ENCODE measurements at regions not wholly inside any gene's neighbourhood (a gene's known extent, or its start where the extent isn't known, plus 50 kb on each side); places are given as distances from the start of the nearest gene placed in this dataset.
"Not testable (repeated sequence)": the region's sequence is repeated elsewhere in the genome, so short reads cannot be mapped to it uniquely, and the experiment has no call there.

GRCh38 chr4:75325318-75325979 is 188.8 kb downstream of the RCHY1 start:
- Mint-ChIP-seq H3K4me3 (ENCODE audit: unreplicated experiment) (no peak overlapping the region), H3K27me3 (ENCODE audit: unreplicated experiment) (peaks cover 4% of the 10 kb centered on the region), H3K27ac (ENCODE audit: unreplicated experiment) (no peak overlapping the region), H3K9me3 (ENCODE audit: unreplicated experiment) (no peaks in the 10 kb centered on the region), H3K36me3 (ENCODE audit: low read depth, unreplicated experiment) (no peaks in the 10 kb centered on the region), H3K4me1 (ENCODE audit: unreplicated experiment) (peaks cover 10% of the 10 kb centered on the region)
- TF ChIP-seq CTCF (IDR thresholded peaks at IDR 0.05; ENCODE audit: unreplicated experiment) = no peak
- DNase-seq (ENCODE audit: low spot score) = no peak

GRCh38 chr4:75321484-75321883 is 192.7 kb downstream of the RCHY1 start:
- H3K4me3 Mint-ChIP-seq (ENCODE audit: unreplicated experiment) = no peak overlapping the region
- H3K4me1 Mint-ChIP-seq (ENCODE audit: unreplicated experiment) = no peaks in the 10 kb centered on the region
- no peak for TF ChIP-seq CTCF (IDR thresholded peaks at IDR 0.05; ENCODE audit: unreplicated experiment)
- H3K9me3 Mint-ChIP-seq (ENCODE audit: unreplicated experiment) = no peaks in the 10 kb centered on the region
- peaks cover 2% of the 10 kb centered on the region for H3K27me3 Mint-ChIP-seq (ENCODE audit: unreplicated experiment)
- DNase-seq (ENCODE audit: low spot score) = no peak
- H3K36me3 Mint-ChIP-seq (ENCODE audit: low read depth, unreplicated experiment) = no peaks in the 10 kb centered on the region
- no peak overlapping the region for H3K27ac Mint-ChIP-seq (ENCODE audit: unreplicated experiment)

GRCh38 chr4:75317641-75318040 is 196.6 kb downstream of the RCHY1 start:
- H3K27ac Mint-ChIP-seq (ENCODE audit: unreplicated experiment); H3K36me3 Mint-ChIP-seq (ENCODE audit: low read depth, unreplicated experiment); H3K4me3 Mint-ChIP-seq (ENCODE audit: unreplicated experiment); H3K9me3 Mint-ChIP-seq (ENCODE audit: unreplicated experiment); H3K27me3 Mint-ChIP-seq (ENCODE audit: unreplicated experiment); DNase-seq (ENCODE audit: low spot score); H3K4me1 Mint-ChIP-seq (ENCODE audit: unreplicated experiment): not testable (repeated sequence)

- H3K36me3 Mint-ChIP-seq (ENCODE audit: low read depth, unreplicated experiment) = peaks cover 2% of the 10 kb centered on the region
- no peak overlapping the region for H3K27ac Mint-ChIP-seq (ENCODE audit: unreplicated experiment)
- H3K9me3 Mint-ChIP-seq (ENCODE audit: unreplicated experiment) = peaks cover 3% of the 10 kb centered on the region
- H3K27me3 Mint-ChIP-seq (ENCODE audit: unreplicated experiment) = no peaks in the 10 kb centered on the region
- H3K4me3 Mint-ChIP-seq (ENCODE audit: unreplicated experiment) = no peak overlapping the region
- no peaks in the 10 kb centered on the region for H3K4me1 Mint-ChIP-seq (ENCODE audit: unreplicated experiment)
- no peak for TF ChIP-seq CTCF (IDR thresholded peaks at IDR 0.05; ENCODE audit: unreplicated experiment)
- no peak for DNase-seq (ENCODE audit: low spot score)
These were observed 206.2 kb downstream of the RCHY1 start for GRCh38 chr4:75308049-75308448.

- DNase-seq (ENCODE audit: low spot score) = no peak
- TF ChIP-seq CTCF (IDR thresholded peaks at IDR 0.05; ENCODE audit: unreplicated experiment) = no peak
- Mint-ChIP-seq H3K36me3 (ENCODE audit: low read depth, unreplicated experiment) (peaks cover 3% of the 10 kb centered on the region), H3K4me1 (ENCODE audit: unreplicated experiment) (peaks cover 5% of the 10 kb centered on the region), H3K27ac (ENCODE audit: unreplicated experiment) (no peak overlapping the region), H3K9me3 (ENCODE audit: unreplicated experiment) (no peaks in the 10 kb centered on the region), H3K27me3 (ENCODE audit: unreplicated experiment) (no peaks in the 10 kb centered on the region), H3K4me3 (ENCODE audit: unreplicated experiment) (no peak overlapping the region)
These were observed 207.7 kb downstream of the RCHY1 start for GRCh38 chr4:75306506-75306905.
